A549 (cell line): ENCODE measurements at regions not wholly inside any gene's neighbourhood (a gene's known extent, or its start where the extent isn't known, plus 50 kb on each side); places are given as distances from the start of the nearest gene placed in this dataset.

Source experiments
- ATAC-seq, 2 experiments: fragments of 200-7000 bp in 1 of 2; fragments of >200 bp in 1 of 2; cut with Nextera tagmentation in 1 of 2; cut with Tn5 transposase in 1 of 2; 3 replicates each; pipeline versions ENCODE4 v1.8.0 to v1.9.1; 2018 to 2020; ENCODE audit warnings: mild to moderate bottlenecking in 1 of 2, moderate library complexity in 1 of 2
- CTCF ChIA-PET: fragments of 300-600 bp; sonication (Branson Sonifier 250); formaldehyde crosslinking; extraction: SDS; loops from one replicate; lab custom pipeline; 2021; ENCODE audit warnings: antibody characterized with exemption, inconsistent platforms; lab: Yijun Ruan, JAX
- POLR2A ChIA-PET: fragments of 350-600 bp; formaldehyde crosslinking; extraction: SDS; loops from one replicate; lab custom pipeline; 2021; ENCODE audit warnings: antibody characterized with exemption, inconsistent platforms; lab: Yijun Ruan, JAX
- DNase-seq, 2 experiments: peaks; one replicate each; pipeline versions ENCODE4 v3.0.0 to v3.0.0-alpha.2; 2011 to 2016; ENCODE audit warnings: low read depth in 1 of 2, low spot score in 1 of 2
- FAIRE-seq: peaks from 2 replicates; lab custom pipeline; 2011; peaks lifted over from hg19 to GRCh38; lab: Jason Lieb, UNC
- H3K27ac ChIP-seq, 2 experiments: fragments of >200 bp; sonication (Bioruptor Twin); formaldehyde crosslinking; 3 replicates each; pipeline ENCODE4 v1.5.1; 2016 to 2017
- H3K4me1 ChIP-seq: fragments of >200 bp; sonication (Bioruptor Twin); formaldehyde crosslinking; 3 replicates; pipeline ENCODE4 v1.6.1; 2016
- H3K4me2 ChIP-seq: fragments of >200 bp; sonication (Bioruptor Twin); formaldehyde crosslinking; 3 replicates; pipeline ENCODE4 v1.6.1; 2016
- H3K4me3 ChIP-seq: fragments of >200 bp; sonication (Bioruptor Twin); formaldehyde crosslinking; 3 replicates; pipeline ENCODE4 v1.5.1; 2016
- H3K9me3 ChIP-seq: fragments of >200 bp; sonication (Bioruptor Twin); formaldehyde crosslinking; 3 replicates; pipeline ENCODE4 v1.6.1; 2016
- BCL3 ChIP-seq: fragments of >200 bp; sonication (Bioruptor Twin); formaldehyde crosslinking; IDR thresholded peaks from 3 replicates; pipeline ENCODE4 v1.6.1; 2016
- CBX2 ChIP-seq: fragments of 200-600 bp; sonication (generic); IDR thresholded peaks from 2 replicates; pipeline ENCODE4 v1.6.1; 2016; ENCODE audit warnings: low read depth, mild to moderate bottlenecking, borderline replicate concordance
- CHD2 ChIP-seq: fragments of 150-350 bp; IDR thresholded peaks from 2 replicates; pipeline ENCODE4 v1.6.1; 2014; ENCODE audit warnings: low read length; ENCODE audit not compliant: partially characterized antibody
- EHMT2 ChIP-seq: fragments of 200-600 bp; sonication (generic); IDR thresholded peaks from 2 replicates; pipeline ENCODE4 v1.6.1; 2016; ENCODE audit warnings: antibody characterized with exemption, low read depth, mild to moderate bottlenecking, moderate library complexity
- FOSB ChIP-seq: fragments of 250-450 bp; sonication (Bioruptor Pico); IDR thresholded peaks from 2 replicates; pipeline ENCODE4 v1.5.0; 2020; ENCODE audit warnings: mild to moderate bottlenecking, moderate library complexity
- FOSL2 ChIP-seq, 2 experiments: fragments of 450-650 bp in 1 of 2; fragments of >200 bp in 1 of 2; sonication (Bioruptor Twin) in 1 of 2; formaldehyde crosslinking; IDR thresholded peaks; 2 replicates each; pipeline versions ENCODE4 v1.5.0 to v1.6.1; 2016 to 2020; ENCODE audit warnings: mild to moderate bottlenecking in 1 of 2, moderate library complexity in 1 of 2
- GATA3 ChIP-seq: IDR thresholded peaks from 2 replicates; pipeline ENCODE4 v1.6.1; 2012; ENCODE audit warnings: borderline replicate concordance
- HDAC2 ChIP-seq: fragments of 200-600 bp; sonication (generic); IDR thresholded peaks from 2 replicates; pipeline ENCODE4 v1.6.1; 2016
- HEYL ChIP-seq: fragments of 250-450 bp; sonication (Bioruptor Pico); IDR thresholded peaks from 2 replicates; pipeline ENCODE4 v1.8.0; 2021; ENCODE audit warnings: mild to moderate bottlenecking, moderate library complexity
- JUN ChIP-seq, 2 experiments: fragments of >200 bp; sonication (Bioruptor Twin); formaldehyde crosslinking; IDR thresholded peaks; 2 replicates in 1 of 2; 3 replicates in 1 of 2; pipeline ENCODE4 v1.6.1; 2016 to 2017
- MAFK ChIP-seq: fragments of 450-650 bp; IDR thresholded peaks from 2 replicates; pipeline ENCODE4 v1.6.1; 2014; ENCODE audit not compliant: partially characterized antibody
- MYC ChIP-seq: IDR thresholded peaks from 2 replicates; pipeline ENCODE4 v1.6.1; 2012; ENCODE audit warnings: mild to moderate bottlenecking, inconsistent platforms, low read length, improper control_type of control experiment, borderline replicate concordance
- PHF8 ChIP-seq: fragments of 200-600 bp; sonication (generic); IDR thresholded peaks from 2 replicates; pipeline ENCODE4 v1.6.1; 2016; ENCODE audit warnings: low read depth, mild to moderate bottlenecking, antibody characterized with exemption, moderate library complexity, borderline replicate concordance
- POLR2A ChIP-seq: IDR thresholded peaks from 2 replicates; pipeline ENCODE4 v1.6.1; 2012; ENCODE audit warnings: mild to moderate bottlenecking, low read length
- RAD21 ChIP-seq, 2 experiments: fragments of >200 bp in 1 of 2; sonication (Bioruptor Twin) in 1 of 2; formaldehyde crosslinking in 1 of 2; IDR thresholded peaks in 1 of 2; conservative IDR thresholded peaks in 1 of 2; 2 replicates in 1 of 2; 3 replicates in 1 of 2; pipeline ENCODE4 v1.6.1; 2012 to 2018; ENCODE audit warnings: inconsistent platforms in 1 of 2
- RCOR1 ChIP-seq: fragments of 150-350 bp; IDR thresholded peaks from 2 replicates; pipeline ENCODE4 v1.6.1; 2014; ENCODE audit warnings: antibody characterized with exemption, low read length, low read depth
- REST ChIP-seq: fragments of 200-600 bp; sonication (generic); IDR thresholded peaks from 2 replicates; pipeline ENCODE4 v1.6.1; 2016; ENCODE audit warnings: antibody characterized with exemption, mild to moderate bottlenecking, moderate library complexity
- RNF2 ChIP-seq: fragments of 200-600 bp; sonication (generic); IDR thresholded peaks from 2 replicates; pipeline ENCODE4 v1.6.1; 2016; ENCODE audit warnings: low read depth, mild to moderate bottlenecking, antibody characterized with exemption, moderate library complexity, borderline replicate concordance
- SREBF2 ChIP-seq: fragments of 450-650 bp; IDR thresholded peaks from 2 replicates; pipeline ENCODE4 v1.6.1; 2014; ENCODE audit warnings: mild to moderate bottlenecking, moderate library complexity
- TP53 ChIP-seq: fragments of 250-450 bp; sonication (Bioruptor Pico); IDR thresholded peaks from 2 replicates; pipeline ENCODE4 v1.5.0; 2021; ENCODE audit warnings: mild to moderate bottlenecking, moderate library complexity
- ZC3H11A ChIP-seq: fragments of 450-650 bp; IDR thresholded peaks from 2 replicates; pipeline ENCODE4 v1.6.1; 2014; ENCODE audit warnings: antibody characterized with exemption, mild to moderate bottlenecking
- WGBS: methylation state at CpG from one replicate; pipeline ENCODE4 v1.1.6; 2017; ENCODE audit errors: missing lambda C conversion rate; 5-methylcytosine and 5-hydroxymethylcytosine counted together
- TF ChIP-seq, protein P1 (sequence below): IDR thresholded peaks from 2 replicates; pipeline ENCODE4 v1.6.1; 2012; ENCODE audit warnings: low read depth, borderline replicate concordance
- TF ChIP-seq, protein P2 (sequence below): fragments of >200 bp; sonication (Bioruptor Twin); formaldehyde crosslinking; IDR thresholded peaks from 3 replicates; pipeline ENCODE4 v1.5.1; 2016

DNA sequence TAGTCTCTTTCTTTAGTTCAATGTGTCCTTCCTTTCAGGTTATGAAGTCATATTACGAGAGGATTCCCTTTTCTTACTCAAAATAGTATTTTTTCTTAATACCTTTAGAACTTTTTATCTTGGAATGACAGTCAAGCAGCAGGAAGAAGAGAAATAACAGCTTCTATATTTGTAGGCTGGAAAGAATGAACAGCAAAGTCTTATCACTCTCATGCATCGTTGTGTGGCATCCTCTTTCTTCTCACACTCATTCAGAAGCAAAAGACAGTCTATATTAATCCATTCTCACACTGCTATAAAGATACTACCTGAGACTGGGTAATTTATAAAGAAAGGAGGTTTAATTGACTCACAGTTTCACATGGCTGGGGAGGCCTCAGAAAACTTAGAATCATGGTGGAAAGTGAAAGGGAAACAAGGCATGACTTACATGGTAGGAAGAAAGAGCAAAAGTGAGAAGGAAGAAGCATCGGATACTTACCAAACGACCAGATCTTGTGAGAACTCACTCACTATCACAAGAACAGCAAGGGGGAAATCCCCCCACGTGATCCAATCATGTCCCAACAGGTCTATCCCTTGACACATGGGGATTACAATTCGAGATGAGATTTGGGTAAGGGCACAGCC lies 1646.1 kb upstream of the CDH6 start:
- ChIA-PET POLR2A (no interaction called here), CTCF (no interaction called here)
- FAIRE-seq (no peak), DNase-seq (no peak), ATAC-seq (no peak)
- Histone ChIP-seq H3K4me1 (no peaks in the 10 kb centered on the region), H3K27ac (no peak overlapping the region), H3K9me3 (no peaks in the 10 kb centered on the region), H3K4me3 (no peak overlapping the region), H3K4me2 (no peak overlapping the region)
- WGBS: 13% methylated on average over 6 of the region's 6 CpGs
- TF ChIP-seq GATA3: no peak
- TF ChIP-seq PHF8: no peak
- TF ChIP-seq, protein P1, sequence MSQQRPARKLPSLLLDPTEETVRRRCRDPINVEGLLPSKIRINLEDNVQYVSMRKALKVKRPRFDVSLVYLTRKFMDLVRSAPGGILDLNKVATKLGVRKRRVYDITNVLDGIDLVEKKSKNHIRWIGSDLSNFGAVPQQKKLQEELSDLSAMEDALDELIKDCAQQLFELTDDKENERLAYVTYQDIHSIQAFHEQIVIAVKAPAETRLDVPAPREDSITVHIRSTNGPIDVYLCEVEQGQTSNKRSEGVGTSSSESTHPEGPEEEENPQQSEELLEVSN: no peak
- TF ChIP-seq CBX2: no peak
- no peak for TF ChIP-seq MYC
- no peak for TF ChIP-seq CHD2
- TF ChIP-seq, protein P2, sequence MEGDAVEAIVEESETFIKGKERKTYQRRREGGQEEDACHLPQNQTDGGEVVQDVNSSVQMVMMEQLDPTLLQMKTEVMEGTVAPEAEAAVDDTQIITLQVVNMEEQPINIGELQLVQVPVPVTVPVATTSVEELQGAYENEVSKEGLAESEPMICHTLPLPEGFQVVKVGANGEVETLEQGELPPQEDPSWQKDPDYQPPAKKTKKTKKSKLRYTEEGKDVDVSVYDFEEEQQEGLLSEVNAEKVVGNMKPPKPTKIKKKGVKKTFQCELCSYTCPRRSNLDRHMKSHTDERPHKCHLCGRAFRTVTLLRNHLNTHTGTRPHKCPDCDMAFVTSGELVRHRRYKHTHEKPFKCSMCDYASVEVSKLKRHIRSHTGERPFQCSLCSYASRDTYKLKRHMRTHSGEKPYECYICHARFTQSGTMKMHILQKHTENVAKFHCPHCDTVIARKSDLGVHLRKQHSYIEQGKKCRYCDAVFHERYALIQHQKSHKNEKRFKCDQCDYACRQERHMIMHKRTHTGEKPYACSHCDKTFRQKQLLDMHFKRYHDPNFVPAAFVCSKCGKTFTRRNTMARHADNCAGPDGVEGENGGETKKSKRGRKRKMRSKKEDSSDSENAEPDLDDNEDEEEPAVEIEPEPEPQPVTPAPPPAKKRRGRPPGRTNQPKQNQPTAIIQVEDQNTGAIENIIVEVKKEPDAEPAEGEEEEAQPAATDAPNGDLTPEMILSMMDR: no peak
- no peak for TF ChIP-seq RNF2
- TF ChIP-seq JUN (IDR thresholded peaks at IDR 0.05): no peak

DNA sequence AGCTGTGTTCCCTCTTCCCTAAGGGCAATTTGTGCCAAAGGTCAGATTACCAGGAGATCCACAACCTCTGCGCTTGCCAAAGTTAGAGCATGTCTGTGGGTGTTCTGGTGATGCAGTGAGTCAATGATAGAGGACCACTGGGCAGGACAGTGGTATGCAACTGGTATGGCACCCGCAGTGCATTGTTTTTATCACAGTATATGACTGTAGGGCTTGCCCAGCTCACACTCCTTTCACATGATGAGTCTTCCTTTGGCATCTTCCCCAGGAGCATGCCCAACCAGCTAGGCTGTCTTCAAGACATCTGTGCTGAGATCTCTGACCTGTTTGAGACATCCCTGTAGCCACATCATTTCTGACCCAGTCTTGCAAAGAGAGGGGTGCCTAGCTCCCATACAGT lies 1650.0 kb upstream of the CDH6 start:
- FAIRE-seq: no peak
- ChIA-PET POLR2A (no interaction called here), CTCF (no interaction called here)
- Histone ChIP-seq H3K9me3 (no peaks in the 10 kb centered on the region), H3K4me1 (no peaks in the 10 kb centered on the region), H3K27ac (no peak overlapping the region), H3K4me3 (no peak overlapping the region), H3K4me2 (no peak overlapping the region)
- ATAC-seq: no peak
- no peak for DNase-seq
- 25% methylated on average over 2 of the region's 2 CpGs for WGBS
- TF ChIP-seq CBX2: no peak
- TF ChIP-seq HEYL (CRISPR knock-in tag): no peak
- TF ChIP-seq BCL3: no peak
- no peak for TF ChIP-seq RCOR1
- TF ChIP-seq ZC3H11A: no peak
- no peak for TF ChIP-seq REST
- TF ChIP-seq POLR2A: no peak
- TF ChIP-seq HDAC2: no peak
- no peak for TF ChIP-seq FOSL2 (IDR thresholded peaks at IDR 0.05)
- no peak for TF ChIP-seq FOSL2 (CRISPR knock-in tag; IDR thresholded peaks at IDR 0.05)
- no peak for TF ChIP-seq RAD21 (conservative IDR thresholded peaks at IDR 0.05 in 1 of 2, IDR thresholded peaks at IDR 0.05 in 1 of 2)
- no peak for TF ChIP-seq EHMT2
- no peak for TF ChIP-seq MAFK
- no peak for TF ChIP-seq TP53 (CRISPR knock-in tag)
- no peak for TF ChIP-seq MYC
- no peak for TF ChIP-seq SREBF2
- TF ChIP-seq FOSB: no peak
